GM06990 (cell line): ENCODE measurements at regions not wholly inside any gene's neighbourhood (a gene's known extent, or its start where the extent isn't known, plus 50 kb on each side); places are given as distances from the start of the nearest gene placed in this dataset.
"Not testable (repeated sequence)": the region's sequence is repeated elsewhere in the genome, so short reads cannot be mapped to it uniquely, and the experiment has no call there.

Source experiments
- DNase-seq: peaks from one replicate; pipeline ENCODE4 v3.0.0-alpha.2; 2011; ENCODE audit not compliant: insufficient read length; ENCODE audit errors: extremely low read depth
- H3K27me3 ChIP-seq: replicated peaks from 2 replicates; pipeline ENCODE4 v1.6.0; 2011; ENCODE audit warnings: low read length; ENCODE audit not compliant: control insufficient read depth, insufficient read depth
- H3K36me3 ChIP-seq: 2 replicates; pipeline ENCODE4 v1.5.1; 2011; ENCODE audit warnings: low read length; ENCODE audit not compliant: control insufficient read depth, insufficient read depth
- H3K4me3 ChIP-seq: replicated peaks from 2 replicates; pipeline ENCODE4 v1.5.1; 2011; ENCODE audit warnings: low read depth, mild to moderate bottlenecking, control low read depth, low read length
- TF ChIP-seq, protein P1 (sequence below): IDR thresholded peaks from 2 replicates; pipeline ENCODE4 v1.5.1; 2011; ENCODE audit warnings: low read length, control low read depth, mild to moderate bottlenecking, inconsistent platforms; ENCODE audit not compliant: insufficient read depth, poor library complexity, severe bottlenecking

GRCh38 chr5:145445027-145445426 lies 390.1 kb downstream of the PRELID2 start:
- no peak for DNase-seq
- TF ChIP-seq, protein P1, sequence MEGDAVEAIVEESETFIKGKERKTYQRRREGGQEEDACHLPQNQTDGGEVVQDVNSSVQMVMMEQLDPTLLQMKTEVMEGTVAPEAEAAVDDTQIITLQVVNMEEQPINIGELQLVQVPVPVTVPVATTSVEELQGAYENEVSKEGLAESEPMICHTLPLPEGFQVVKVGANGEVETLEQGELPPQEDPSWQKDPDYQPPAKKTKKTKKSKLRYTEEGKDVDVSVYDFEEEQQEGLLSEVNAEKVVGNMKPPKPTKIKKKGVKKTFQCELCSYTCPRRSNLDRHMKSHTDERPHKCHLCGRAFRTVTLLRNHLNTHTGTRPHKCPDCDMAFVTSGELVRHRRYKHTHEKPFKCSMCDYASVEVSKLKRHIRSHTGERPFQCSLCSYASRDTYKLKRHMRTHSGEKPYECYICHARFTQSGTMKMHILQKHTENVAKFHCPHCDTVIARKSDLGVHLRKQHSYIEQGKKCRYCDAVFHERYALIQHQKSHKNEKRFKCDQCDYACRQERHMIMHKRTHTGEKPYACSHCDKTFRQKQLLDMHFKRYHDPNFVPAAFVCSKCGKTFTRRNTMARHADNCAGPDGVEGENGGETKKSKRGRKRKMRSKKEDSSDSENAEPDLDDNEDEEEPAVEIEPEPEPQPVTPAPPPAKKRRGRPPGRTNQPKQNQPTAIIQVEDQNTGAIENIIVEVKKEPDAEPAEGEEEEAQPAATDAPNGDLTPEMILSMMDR, result no peak
- Histone ChIP-seq H3K36me3 (no peaks in the 10 kb centered on the region), H3K4me3 (no peak overlapping the region), H3K27me3 (no peaks in the 10 kb centered on the region)

DNA sequence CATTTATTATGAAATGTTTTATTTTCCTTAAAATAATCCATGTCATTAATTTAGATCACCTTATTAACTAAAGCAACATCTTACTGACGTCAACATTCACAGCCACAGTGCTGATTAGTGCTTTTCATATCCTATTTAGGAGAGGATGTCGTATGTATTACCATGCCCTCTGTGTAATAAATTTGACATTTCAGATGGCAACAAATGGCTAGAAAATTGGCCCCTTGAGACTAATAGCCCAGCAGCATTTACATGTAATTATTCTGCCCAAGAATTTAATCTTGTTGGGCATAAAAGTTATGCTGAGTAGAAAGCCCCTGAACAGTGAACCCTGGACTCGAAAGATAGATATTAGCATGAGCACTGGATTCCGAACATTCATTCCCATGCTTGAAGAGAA lies 391.2 kb downstream of the PRELID2 start:
- Histone ChIP-seq H3K4me3 (no peak overlapping the region), H3K36me3 (no peaks in the 10 kb centered on the region), H3K27me3 (no peaks in the 10 kb centered on the region)
- TF ChIP-seq, protein P1, result no peak
- DNase-seq, result no peak

DNA sequence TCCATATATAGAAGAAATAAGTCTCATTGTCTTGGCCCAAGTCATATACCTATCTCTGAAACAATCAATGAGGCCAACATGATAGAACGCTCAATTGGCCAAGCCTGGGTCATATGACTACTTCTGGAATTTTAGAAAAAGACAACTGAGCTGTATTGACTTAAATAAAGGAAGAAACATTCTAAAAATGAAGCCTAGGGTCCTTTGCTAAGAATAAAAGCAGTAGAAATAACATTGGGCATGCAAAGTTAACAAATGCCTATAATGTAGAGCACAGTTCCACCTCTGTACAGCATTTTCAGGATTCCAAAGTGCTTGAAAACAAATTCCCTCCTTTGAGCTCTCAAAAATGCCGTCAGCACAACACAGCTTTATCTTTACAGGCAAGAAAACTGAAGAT lies 391.8 kb downstream of the PRELID2 start:
- TF ChIP-seq, protein P1, result no peak
- H3K36me3 ChIP-seq, result no peaks in the 10 kb centered on the region
- no peak for DNase-seq

DNA sequence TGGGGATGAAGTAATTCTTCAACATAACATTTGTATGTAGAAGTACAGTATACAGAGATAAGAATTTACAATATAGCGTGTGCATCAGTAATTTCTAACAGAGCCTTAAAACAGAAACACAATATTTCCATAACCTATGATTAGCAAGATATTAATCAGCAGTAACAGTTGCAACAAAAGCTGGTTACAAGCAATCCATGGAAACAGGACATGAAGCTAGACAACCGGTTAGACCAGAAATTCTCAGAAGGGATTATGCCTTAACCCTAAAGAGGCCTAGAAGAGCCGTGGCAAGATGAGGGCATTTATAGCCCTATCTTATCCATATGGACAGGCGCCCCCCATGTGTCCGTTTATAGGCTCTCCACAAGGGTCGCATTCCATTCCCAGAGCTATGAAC lies 392.5 kb downstream of the PRELID2 start:
- not testable (repeated sequence) for H3K4me3 ChIP-seq, H3K27me3 ChIP-seq, H3K36me3 ChIP-seq, DNase-seq

More for the DNA sequence above, 391.8 kb downstream of the PRELID2 start:
- no peaks in the 10 kb centered on the region for H3K27me3 ChIP-seq
- H3K4me3 ChIP-seq, result no peak overlapping the region

- Histone ChIP-seq H3K36me3 (no peaks in the 10 kb centered on the region), H3K27me3 (no peaks in the 10 kb centered on the region), H3K4me3 (no peak overlapping the region)
- TF ChIP-seq, protein P1, result no peak
- DNase-seq, result no peak
These were observed 393.9 kb downstream of the PRELID2 start for GRCh38 chr5:145441228-145441627.

- no peak for DNase-seq
- no peaks in the 10 kb centered on the region for H3K27me3 ChIP-seq
- TF ChIP-seq, protein P1, result no peak
- no peak overlapping the region for H3K4me3 ChIP-seq
- H3K36me3 ChIP-seq, result no peaks in the 10 kb centered on the region
These were observed 397.5 kb downstream of the PRELID2 start for GRCh38 chr5:145437627-145438026.
